OCI-LY7 (cell line): ENCODE measurements at regions not wholly inside any gene's neighbourhood (a gene's known extent, or its start where the extent isn't known, plus 50 kb on each side); places are given as distances from the start of the nearest gene placed in this dataset.

Experiments
- BruUV-seq: library from RNA; stranded (reverse); fragments of 400-500 nt; replicated peaks from 2 replicates; lab custom pipeline; 2021; lab: Mats Ljungman, UMichigan
- CTCF ChIA-PET: fragments of 300-600 bp; sonication (Branson Sonifier 250); formaldehyde crosslinking; loops from one replicate; lab custom pipeline; 2022; ENCODE audit warnings: antibody characterized with exemption; ENCODE audit not compliant: unreplicated experiment; lab: Charles Lee
- POLR2A ChIA-PET: fragments of 300-600 bp; sonication (Branson Sonifier 250); formaldehyde crosslinking; loops from one replicate; lab custom pipeline; 2022; ENCODE audit warnings: antibody characterized with exemption; lab: Charles Lee
- DNase-seq: peaks from one replicate; pipeline ENCODE4 v3.0.0-alpha.2; 2015; ENCODE audit warnings: low spot score
- H2AFZ ChIP-seq: fragments of 200-600 bp; sonication (generic), shearing (Covaris generic); 2 replicates; pipeline ENCODE4 v1.6.1; 2014; ENCODE audit warnings: mild to moderate bottlenecking, antibody characterized with exemption, low read length, moderate library complexity
- H3K27ac ChIP-seq: fragments of 200-600 bp; sonication (generic); 2 replicates; pipeline ENCODE4 v1.5.1; 2014; ENCODE audit warnings: mixed run types, low read depth, mild to moderate bottlenecking, moderate library complexity, low read length, inconsistent platforms; ENCODE audit not compliant: poor library complexity, severe bottlenecking
- H3K36me3 ChIP-seq: fragments of 200-600 bp; sonication (generic); 2 replicates; pipeline ENCODE4 v1.6.1; 2014; ENCODE audit warnings: mild to moderate bottlenecking, antibody characterized with exemption, low read length, moderate library complexity, mixed read lengths; ENCODE audit not compliant: insufficient read depth
- H3K4me1 ChIP-seq: fragments of 200-600 bp; sonication (generic); 2 replicates; pipeline ENCODE4 v1.5.1; 2014; ENCODE audit warnings: mild to moderate bottlenecking, low read length; ENCODE audit not compliant: insufficient read depth, poor library complexity, severe bottlenecking
- H3K4me2 ChIP-seq: fragments of 200-600 bp; sonication (generic); 2 replicates; pipeline ENCODE4 v1.6.1; 2014; ENCODE audit warnings: mild to moderate bottlenecking, low read length
- H3K4me3 ChIP-seq: fragments of 200-600 bp; sonication (generic); 2 replicates; pipeline ENCODE4 v1.5.1; 2014; ENCODE audit warnings: mild to moderate bottlenecking, low read depth, low read length; ENCODE audit not compliant: poor library complexity, severe bottlenecking
- H3K79me2 ChIP-seq: fragments of 200-600 bp; sonication (generic); 2 replicates; pipeline ENCODE4 v1.6.1; 2016; ENCODE audit warnings: low read depth, mild to moderate bottlenecking, low read length, moderate library complexity, mixed read lengths; ENCODE audit not compliant: insufficient read depth
- H3K9me2 ChIP-seq: fragments of 200-600 bp; sonication (generic); 2 replicates; pipeline ENCODE4 v1.6.1; 2016; ENCODE audit warnings: mild to moderate bottlenecking, low read length, mixed read lengths; ENCODE audit not compliant: insufficient read depth
- H3K9me3 ChIP-seq: fragments of 200-600 bp; sonication (generic); 2 replicates; pipeline ENCODE4 v1.6.1; 2014; ENCODE audit warnings: mild to moderate bottlenecking, mixed run types, low read length, mixed read lengths
- H4K20me1 ChIP-seq: fragments of 200-600 bp; sonication (generic); 2 replicates; pipeline ENCODE4 v1.6.1; 2014; ENCODE audit warnings: mild to moderate bottlenecking, antibody characterized with exemption, low read length, moderate library complexity, mixed read lengths; ENCODE audit not compliant: insufficient read depth
- CTCF ChIP-seq: fragments of 200-600 bp; sonication (generic); conservative IDR thresholded peaks from 2 replicates; pipeline ENCODE4 v1.5.1; 2014; ENCODE audit warnings: mild to moderate bottlenecking, antibody characterized with exemption, low read length, moderate library complexity, mixed read lengths
- EZH2phosphoT487 ChIP-seq: fragments of 200-600 bp; sonication (generic); IDR thresholded peaks from 2 replicates; pipeline ENCODE4 v1.6.1; 2018; ENCODE audit warnings: low read depth, borderline replicate concordance, mild to moderate bottlenecking, mixed run types, antibody characterized with exemption, low read length, moderate library complexity, mixed read lengths
- intact Hi-C: fragments of 100-400 bp; cut with micrococcal nuclease; formaldehyde crosslinking; loops from one replicate; pipeline ENCODE4 v1.10.0; 2022; ENCODE audit not compliant: unreplicated experiment

GRCh38 chr15:95141486-95141885, 910.1 kb downstream of the MCTP2 start:
- DNase-seq: no peak
- Histone ChIP-seq H2AFZ (no peak overlapping the region), H3K4me2 (no peak overlapping the region), H3K79me2 (no peaks in the 10 kb centered on the region), H3K4me3 (no peak overlapping the region), H3K36me3 (no peaks in the 10 kb centered on the region), H3K27ac (no peak overlapping the region), H3K9me3 (no peaks in the 10 kb centered on the region), H3K9me2 (no peaks in the 10 kb centered on the region), H4K20me1 (no peaks in the 10 kb centered on the region), H3K4me1 (no peaks in the 10 kb centered on the region)
- ChIA-PET POLR2A (no interaction called here), CTCF (no interaction called here)
- no TSS peak for BruUV-seq
- intact Hi-C loops: no loop called here
- no peak for TF ChIP-seq CTCF
- no peak for TF ChIP-seq EZH2phosphoT487

- no peak for DNase-seq
- Histone ChIP-seq H3K27ac (no peak overlapping the region), H3K4me1 (no peaks in the 10 kb centered on the region), H3K4me2 (no peak overlapping the region), H3K4me3 (no peak overlapping the region), H2AFZ (no peak overlapping the region), H3K79me2 (no peaks in the 10 kb centered on the region), H3K9me2 (no peaks in the 10 kb centered on the region), H3K9me3 (no peaks in the 10 kb centered on the region), H3K36me3 (no peaks in the 10 kb centered on the region), H4K20me1 (no peaks in the 10 kb centered on the region)
- intact Hi-C loops: no loop called here
- TF ChIP-seq CTCF: no peak
- TF ChIP-seq EZH2phosphoT487: no peak
- CTCF ChIA-PET: no interaction called here
- POLR2A ChIA-PET: interaction anchor here (0.6 kb wide), 1 partner anchor 162 kb away, joined by 3 read pairs; no protein-coding TSS in a partner anchor
- no TSS peak for BruUV-seq
These were observed 911.2 kb downstream of the MCTP2 start for GRCh38 chr15:95142531-95142930.

- no peaks in the 10 kb centered on the region for H3K4me1 ChIP-seq
- BruUV-seq: no TSS peak
- CTCF ChIA-PET: no interaction called here
These were observed 915.1 kb downstream of the MCTP2 start for GRCh38 chr15:95146481-95146880.

More at GRCh38 chr15:95146481-95146880, 915.1 kb downstream of the MCTP2 start:
- POLR2A ChIA-PET: no interaction called here
- Histone ChIP-seq H3K9me2 (no peaks in the 10 kb centered on the region), H4K20me1 (no peaks in the 10 kb centered on the region), H3K4me2 (no peak overlapping the region), H2AFZ (no peak overlapping the region), H3K4me3 (no peak overlapping the region), H3K9me3 (no peaks in the 10 kb centered on the region), H3K27ac (no peak overlapping the region), H3K79me2 (no peaks in the 10 kb centered on the region), H3K36me3 (no peaks in the 10 kb centered on the region)
- TF ChIP-seq EZH2phosphoT487 (no peak), CTCF (no peak)
- no peak for DNase-seq
- intact Hi-C loops: no loop called here
